GM21515 (cell line): ENCODE measurements at regions not wholly inside any gene's neighbourhood (a gene's known extent, or its start where the extent isn't known, plus 50 kb on each side); places are given as distances from the start of the nearest gene placed in this dataset.
"Not testable (repeated sequence)": the region's sequence is repeated elsewhere in the genome, so short reads cannot be mapped to it uniquely, and the experiment has no call there.

ENCODE experiments used
- ATAC-seq: cut with Tn5 transposase; IDR thresholded peaks from one replicate; pipeline ENCODE4 v1.9.1; 2021; ENCODE audit not compliant: unreplicated experiment

DNA sequence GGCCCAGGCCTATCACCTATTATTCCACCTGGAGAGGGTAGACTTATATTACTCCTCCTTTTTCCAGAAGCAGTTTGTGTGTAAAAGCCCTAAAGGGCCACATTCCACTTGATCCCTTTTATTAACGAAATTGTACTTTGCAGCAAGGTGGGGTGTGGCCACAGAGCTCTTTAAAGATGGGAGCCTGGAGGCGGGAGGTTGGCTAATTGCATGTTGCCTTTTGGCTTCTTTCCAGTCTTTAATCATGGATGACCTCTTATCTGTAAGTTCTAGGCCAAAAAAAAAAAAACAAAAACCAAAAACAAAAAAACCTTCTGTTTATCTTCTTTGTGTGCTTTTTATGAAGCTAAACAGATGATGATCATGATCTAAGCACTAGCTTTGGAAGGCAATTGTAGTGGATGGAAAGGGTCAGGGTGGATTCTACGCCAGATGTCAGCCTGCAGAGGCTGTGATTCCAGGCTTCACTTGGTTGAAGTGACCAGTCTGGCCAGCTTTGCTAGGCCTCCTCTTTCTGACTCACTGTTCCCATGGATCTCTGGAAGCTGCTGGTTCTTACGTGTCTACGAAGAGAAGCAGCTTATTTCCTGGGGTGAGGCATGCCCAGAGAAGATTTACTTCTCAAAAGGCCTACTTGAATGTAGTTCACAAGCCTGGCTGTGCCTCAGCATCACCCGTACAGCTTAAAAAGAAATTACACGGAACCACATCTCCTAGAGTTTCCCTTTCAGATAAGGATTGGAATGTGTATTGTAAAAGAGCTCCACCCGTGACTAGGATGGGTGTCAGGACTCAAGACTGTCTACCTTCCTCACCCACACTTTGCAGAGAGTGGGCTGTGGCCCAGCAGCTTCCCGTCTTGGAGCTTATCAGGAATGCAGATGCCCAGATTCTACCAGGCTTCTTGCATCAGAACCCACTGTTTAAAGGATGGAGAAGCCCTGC, 330.9 kb upstream of the C2CD4B start:
- no peak for ATAC-seq

- ATAC-seq = no peak
These were observed 332.3 kb upstream of the C2CD4B start for GRCh38 chr15:62497356-62497755.

DNA sequence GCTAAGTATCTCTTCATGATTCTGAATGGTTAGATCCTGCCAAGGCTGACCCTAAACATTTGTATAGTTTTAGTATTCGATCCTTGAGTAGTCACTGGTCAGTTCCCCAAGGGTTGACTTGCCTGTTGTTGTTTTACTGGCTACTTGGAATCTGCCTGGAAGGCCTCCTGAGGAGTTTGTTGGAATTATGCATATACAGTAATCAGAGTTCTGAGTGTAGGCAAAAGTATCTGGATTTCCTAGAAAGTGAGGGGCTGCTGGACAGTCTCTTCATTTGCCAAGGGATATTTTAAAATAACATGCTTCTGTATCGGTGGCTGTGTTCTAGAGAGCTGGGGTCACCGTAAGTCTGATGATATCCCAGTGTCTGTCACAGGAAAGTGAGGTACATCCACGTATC, 333.2 kb upstream of the C2CD4B start:
- ATAC-seq = no peak

DNA sequence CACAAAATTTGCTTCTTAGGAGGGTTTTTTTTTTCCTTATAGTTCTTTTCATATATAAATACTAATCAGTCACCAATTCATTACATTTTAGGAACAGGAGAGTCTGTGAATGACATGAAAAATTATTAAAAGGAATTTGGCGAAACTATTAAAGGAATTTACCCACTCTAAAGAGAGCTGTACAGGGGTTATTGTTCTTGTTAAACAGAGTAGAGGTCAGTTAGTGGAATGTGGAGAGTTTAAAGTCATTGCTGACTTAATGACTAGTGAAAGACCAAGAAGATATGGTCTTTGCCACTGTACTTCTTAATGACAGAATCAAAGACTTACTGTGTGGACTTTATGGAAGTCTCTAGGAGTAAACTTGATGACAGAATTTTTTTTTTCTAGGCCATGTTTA, 333.6 kb upstream of the C2CD4B start:
- no peak for ATAC-seq

DNA sequence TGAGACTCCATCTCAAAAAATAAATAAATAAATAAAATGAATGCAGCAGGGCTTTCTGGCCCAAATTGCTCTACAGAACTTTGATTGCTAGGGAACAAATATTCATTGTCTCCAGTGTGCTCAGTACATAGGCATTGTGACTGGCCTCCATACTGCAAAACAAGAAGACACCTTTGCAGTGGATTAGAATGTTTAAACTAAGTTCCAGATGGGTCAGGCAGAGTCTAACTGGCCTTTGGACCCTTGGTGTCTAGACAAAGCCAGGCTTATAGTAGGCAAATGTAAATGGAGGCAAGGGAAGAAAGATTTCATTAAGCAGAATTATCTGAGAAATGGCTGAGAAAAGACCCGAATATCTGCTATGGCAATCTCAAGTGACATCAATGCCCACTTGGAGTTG, 335.2 kb upstream of the C2CD4B start:
- ATAC-seq = no peak

DNA sequence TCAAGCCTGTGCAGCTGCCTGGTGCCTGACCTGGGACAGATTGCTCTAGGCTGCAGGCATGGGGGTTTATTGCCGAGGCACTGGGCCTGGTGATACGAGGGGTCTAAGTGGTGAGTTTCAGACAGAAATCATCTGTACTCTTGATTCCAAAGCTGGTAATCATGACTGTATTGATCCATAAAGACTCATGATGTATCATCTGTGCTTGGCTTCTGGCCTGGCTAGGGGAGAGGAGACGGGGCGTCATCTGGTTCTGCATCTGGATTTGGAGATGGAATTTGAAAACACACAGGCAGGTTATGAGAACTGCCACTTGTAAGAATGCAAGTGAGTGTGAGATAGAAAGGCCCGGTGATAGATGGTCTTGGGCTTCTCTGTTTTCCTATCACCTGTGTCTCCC, 337.4 kb upstream of the C2CD4B start:
- ATAC-seq = no peak

DNA sequence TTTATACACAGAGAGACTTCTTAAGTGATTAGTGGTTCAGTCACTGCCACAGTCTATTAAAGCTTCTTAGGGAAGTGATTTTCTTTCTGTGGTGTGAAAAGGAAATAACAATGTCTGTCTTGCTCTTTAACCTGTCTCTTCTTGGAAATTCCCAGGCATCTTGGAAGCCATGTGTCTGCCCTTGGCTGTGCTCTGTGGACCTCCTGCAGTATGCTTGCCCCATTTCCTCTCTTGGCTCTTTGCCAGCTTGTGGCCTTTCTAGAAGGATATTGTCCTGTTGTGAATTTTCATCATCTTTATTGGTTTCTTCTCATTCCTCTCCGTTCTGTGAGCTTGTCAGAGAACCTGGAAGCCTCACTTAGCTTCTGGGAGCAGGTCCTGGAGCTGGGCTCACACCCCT, 338.4 kb upstream of the C2CD4B start:
- no peak for ATAC-seq

DNA sequence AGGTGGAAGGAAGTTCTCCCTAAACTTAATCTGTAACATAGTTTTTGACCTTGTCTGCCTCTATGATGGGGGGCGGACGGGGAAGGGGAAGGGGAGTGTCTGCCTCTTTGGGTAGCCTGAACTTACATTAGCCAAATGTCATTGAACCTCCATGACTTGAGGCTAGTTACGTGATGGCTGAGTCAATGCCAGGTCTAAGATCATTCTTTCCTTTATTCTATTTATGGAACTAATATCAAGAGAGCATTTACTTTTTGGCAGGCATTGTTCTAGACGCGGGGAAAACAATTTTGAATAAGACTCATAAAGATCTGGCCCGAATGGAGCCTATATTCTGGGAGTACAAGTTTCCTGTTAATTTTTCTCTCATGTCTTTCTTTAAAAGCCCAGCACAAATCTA, 340.7 kb upstream of the C2CD4B start:
- no peak for ATAC-seq

- no peak for ATAC-seq
These were observed 341.2 kb upstream of the C2CD4B start for GRCh38 chr15:62506217-62506805.

GRCh38 chr15:62509395-62509958, 344.4 kb upstream of the C2CD4B start:
- no peak for ATAC-seq

DNA sequence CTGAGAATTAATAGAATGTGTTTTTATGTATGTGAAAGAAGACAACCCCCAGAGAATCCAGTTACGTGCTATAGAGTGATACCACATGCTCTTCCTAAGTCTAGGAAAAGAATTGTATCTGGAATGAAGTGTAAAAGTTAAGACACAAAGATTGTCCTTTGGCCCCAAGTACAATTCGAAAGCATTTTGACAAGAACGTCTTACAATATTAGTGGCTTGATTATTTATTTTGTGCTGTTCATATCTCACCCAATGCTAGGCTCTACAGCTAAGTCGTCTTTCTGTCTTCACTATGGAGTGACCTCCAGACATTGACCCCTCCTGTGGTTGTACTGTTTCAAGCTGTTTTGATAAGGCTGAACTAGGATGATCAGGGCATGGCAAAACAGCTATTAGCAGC, 345.7 kb upstream of the C2CD4B start:
- ATAC-seq = no peak

DNA sequence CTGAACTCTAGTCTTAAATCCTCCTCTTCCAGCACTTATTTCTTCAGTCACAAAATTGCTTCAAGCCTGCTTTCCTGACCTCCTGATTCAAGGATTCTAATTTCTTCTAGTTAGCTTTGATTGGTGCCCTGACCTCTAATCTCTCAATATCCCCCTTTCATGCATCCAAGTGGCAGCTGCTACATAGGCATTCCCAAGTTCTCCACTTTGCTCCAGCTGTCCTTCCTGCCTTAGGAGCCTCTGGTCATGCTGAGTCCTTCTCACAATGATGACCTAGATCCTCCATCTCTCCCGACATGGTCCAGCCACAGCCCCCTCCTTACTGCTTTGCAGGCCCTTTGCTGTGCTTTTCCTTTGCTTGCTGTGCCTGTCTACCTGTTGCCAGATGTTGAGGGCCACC, 347.8 kb upstream of the C2CD4B start:
- no peak for ATAC-seq

GRCh38 chr15:62513893-62514292, 348.8 kb upstream of the C2CD4B start:
- ATAC-seq = no peak

DNA sequence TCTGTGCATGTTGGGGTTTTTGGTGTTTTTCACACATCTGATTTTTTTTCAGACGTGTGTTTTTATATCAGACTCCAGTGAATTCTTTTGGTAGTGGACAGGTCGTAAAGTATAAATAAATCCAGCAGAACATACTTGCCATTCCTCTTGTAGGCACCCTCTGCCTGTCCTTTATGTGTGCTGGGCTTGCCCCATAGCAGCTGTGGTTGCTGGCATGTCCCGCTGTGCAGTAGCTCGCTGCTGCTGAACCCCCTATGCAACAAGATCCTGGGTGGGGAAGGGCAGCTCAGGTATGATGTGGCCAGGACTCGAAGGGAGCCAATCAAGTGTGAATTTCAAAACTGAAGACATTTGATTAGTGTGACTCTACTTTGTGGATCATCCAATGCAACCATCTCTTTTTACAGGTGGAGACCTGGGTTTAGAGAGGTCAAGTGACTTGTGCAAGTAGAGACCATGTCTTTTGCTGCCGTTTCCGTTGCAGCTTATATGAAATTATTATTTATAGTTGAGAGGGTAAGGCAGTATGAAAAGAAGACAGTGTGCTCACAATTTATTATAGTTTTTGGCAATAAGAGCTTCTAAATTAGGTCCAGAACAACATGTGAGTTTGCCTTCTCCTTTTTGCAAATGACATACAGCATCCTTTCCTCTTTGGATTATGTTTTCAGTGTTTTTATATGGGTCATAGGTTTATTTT, 350.8 kb upstream of the C2CD4B start:
- no peak for ATAC-seq

DNA sequence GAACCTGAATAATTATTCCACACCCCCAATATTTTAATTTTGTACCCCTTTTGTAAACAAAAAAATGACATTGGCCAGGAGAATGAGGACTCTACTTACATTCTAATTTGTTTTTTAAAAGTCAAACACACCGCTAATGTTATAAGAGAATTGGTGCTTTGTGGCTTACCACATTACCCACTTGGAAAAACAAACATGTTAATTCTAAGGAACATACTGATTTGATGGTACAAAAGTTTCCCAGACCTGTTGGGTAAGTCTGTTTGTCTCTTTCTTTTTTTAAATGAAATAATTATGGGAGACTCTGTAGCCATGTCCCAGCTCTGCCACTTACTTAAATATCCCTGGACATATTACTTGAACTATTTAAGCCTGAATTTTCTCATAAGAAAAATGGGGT, 352.5 kb upstream of the C2CD4B start:
- ATAC-seq = no peak

DNA sequence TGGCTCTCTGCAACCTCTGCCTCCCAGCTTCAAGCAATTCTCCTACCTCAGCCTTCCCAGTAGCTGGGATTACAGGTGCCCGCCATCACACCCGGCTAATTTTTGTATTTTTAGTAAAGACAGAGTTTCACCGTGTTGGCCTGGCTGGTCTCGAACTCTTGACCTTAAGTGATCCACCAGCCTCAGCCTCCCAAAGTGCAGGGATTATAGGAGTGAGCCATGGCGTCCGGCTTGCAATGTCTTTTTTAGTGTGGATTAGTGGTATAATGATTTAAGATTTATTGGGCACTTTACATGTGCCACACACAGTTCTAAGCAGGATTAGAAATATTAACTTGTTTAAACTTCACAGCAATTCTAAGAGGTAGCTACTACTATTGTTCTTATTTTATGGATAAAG, 353.6 kb upstream of the C2CD4B start:
- not testable (repeated sequence) for ATAC-seq

GRCh38 chr15:62519900-62520299, 354.8 kb upstream of the C2CD4B start:
- no peak for ATAC-seq

GRCh38 chr15:62520887-62521286, 355.8 kb upstream of the C2CD4B start:
- no peak for ATAC-seq

DNA sequence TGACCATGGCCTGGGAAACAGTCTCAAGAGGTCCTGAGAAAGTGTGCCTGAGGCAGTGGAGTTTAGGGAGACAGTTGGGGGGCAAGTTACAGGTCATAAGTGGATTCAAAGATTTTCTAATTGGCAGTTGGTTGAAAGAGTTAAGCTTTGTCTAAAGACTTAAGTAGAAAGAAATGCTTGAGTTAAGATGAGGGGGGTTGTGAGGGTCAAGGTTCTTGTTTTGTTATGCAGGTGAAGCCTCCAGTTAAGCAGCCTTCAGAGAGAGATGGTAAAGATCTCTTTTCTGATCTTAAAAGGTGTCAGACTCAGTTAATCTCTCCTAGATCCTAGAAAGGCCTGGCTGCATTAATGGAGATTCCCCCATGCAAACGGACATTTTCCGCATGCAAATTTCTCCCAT, 356.3 kb upstream of the C2CD4B start:
- ATAC-seq = no peak

- ATAC-seq = no peak
These were observed 359.8 kb upstream of the C2CD4B start for GRCh38 chr15:62524848-62525247.

GRCh38 chr15:62527387-62527786, 362.3 kb upstream of the C2CD4B start:
- no peak for ATAC-seq

DNA sequence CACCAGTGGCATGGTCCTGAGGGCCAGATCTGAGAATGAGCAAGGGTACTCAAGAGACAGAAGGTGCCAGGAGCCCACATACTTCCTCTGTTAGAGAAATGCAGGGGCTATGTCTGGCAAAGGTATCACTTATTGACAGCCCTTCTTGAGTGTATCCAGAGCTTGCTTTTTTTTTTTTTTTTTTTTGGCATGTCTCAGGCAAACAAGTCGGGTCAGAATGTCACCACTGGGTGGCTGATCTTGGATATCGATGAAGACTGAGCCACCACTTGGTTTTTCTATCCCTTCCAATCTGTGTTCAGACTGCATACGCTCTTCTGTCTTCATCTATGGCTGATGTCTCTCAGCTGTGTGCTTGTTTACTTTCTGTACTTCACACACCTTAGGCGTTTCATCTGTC, 363.4 kb upstream of the C2CD4B start:
- ATAC-seq = no peak
